ENCODE measurements at regions not wholly inside any gene's neighbourhood (a gene's known extent, or its start where the extent isn't known, plus 50 kb on each side); places are given as distances from the start of the nearest gene placed in this dataset.
A peak's percentile ranks its signal among the peaks of the same experiment; 100 is the strongest.

- no peak overlapping the region for H3K27ac Mint-ChIP-seq
- ATAC-seq (no peak), DNase-seq (no peak)
- no peak overlapping the region for H3K4me3 Mint-ChIP-seq
- H3K9me3 Mint-ChIP-seq: peaks cover 0 to 8% (median 0%) of the 10 kb centered on the region in 9 donors
- H3K36me3 Mint-ChIP-seq: no peaks in the 10 kb centered on the region
- peaks cover 0 to 2% (median 0%) of the 10 kb centered on the region in 4 donors for H3K4me1 Mint-ChIP-seq
- POLR2A ChIA-PET: no interaction called here
- peaks cover 2 to 17% (median 5%) of the 10 kb centered on the region in 5 donors for H3K27me3 Mint-ChIP-seq
Measured at GRCh38 chr5:74367241-74367733, 273.2 kb downstream of the ENC1 start.

- Mint-ChIP-seq H3K36me3 (no peaks in the 10 kb centered on the region), H3K27ac (no peak overlapping the region), H3K9me3 (peaks cover 0 to 8% (median 0%) of the 10 kb centered on the region in 9 donors), H3K4me3 (no peak overlapping the region), H3K27me3 (peaks cover 2 to 17% (median 5%) of the 10 kb centered on the region in 5 donors), H3K4me1 (peaks cover 0 to 2% (median 0%) of the 10 kb centered on the region in 4 donors)
- POLR2A ChIA-PET: no interaction called here
- DNase-seq (no peak), ATAC-seq (no peak)
Measured at GRCh38 chr5:74365723-74366122, 274.8 kb downstream of the ENC1 start.

- Mint-ChIP-seq H3K27me3 (peaks cover 2 to 17% (median 5%) of the 10 kb centered on the region in 5 donors), H3K9me3 (peaks cover 0 to 8% (median 0%) of the 10 kb centered on the region in 9 donors), H3K4me1 (peaks cover 0 to 2% (median 0%) of the 10 kb centered on the region in 4 donors), H3K4me3 (no peak overlapping the region), H3K36me3 (no peaks in the 10 kb centered on the region), H3K27ac (no peak overlapping the region)
- no peak for DNase-seq
- ATAC-seq: no peak
- POLR2A ChIA-PET: no interaction called here
Measured at GRCh38 chr5:74364507-74364906, 276.0 kb downstream of the ENC1 start.

GRCh38 chr5:74363603-74364205, 276.8 kb downstream of the ENC1 start:
- Mint-ChIP-seq H3K4me3 (no peak overlapping the region), H3K27ac (peak overlapping the region in 1 of 10 donors; percentile 7), H3K27me3 (peaks cover 2 to 17% (median 5%) of the 10 kb centered on the region in 5 donors), H3K4me1 (peaks cover 0 to 2% (median 0%) of the 10 kb centered on the region in 4 donors), H3K9me3 (peaks cover 0 to 8% (median 0%) of the 10 kb centered on the region in 9 donors), H3K36me3 (no peaks in the 10 kb centered on the region)
- no peak for ATAC-seq
- POLR2A ChIA-PET: no interaction called here
- DNase-seq: no peak

- ATAC-seq (no peak), DNase-seq (no peak)
- POLR2A ChIA-PET: no interaction called here
- Mint-ChIP-seq H3K9me3 (peaks cover 0 to 6% (median 0%) of the 10 kb centered on the region in 9 donors), H3K36me3 (no peaks in the 10 kb centered on the region), H3K27ac (no peak overlapping the region), H3K27me3 (peaks cover 0 to 17% (median 5%) of the 10 kb centered on the region in 5 donors), H3K4me3 (no peak overlapping the region), H3K4me1 (peaks cover 0 to 2% (median 0%) of the 10 kb centered on the region in 4 donors)
Measured at GRCh38 chr5:74361406-74362358, 278.8 kb downstream of the ENC1 start.

- H3K27ac Mint-ChIP-seq: no peak overlapping the region
Measured at GRCh38 chr5:74360535-74361210, 279.9 kb downstream of the ENC1 start.

GRCh38 chr5:74357827-74358226, 282.7 kb downstream of the ENC1 start:
- Mint-ChIP-seq H3K36me3 (no peaks in the 10 kb centered on the region), H3K4me3 (no peak overlapping the region), H3K4me1 (no peaks in the 10 kb centered on the region), H3K27ac (no peak overlapping the region), H3K27me3 (peaks cover 0 to 5% (median 3%) of the 10 kb centered on the region in 5 donors), H3K9me3 (no peaks in the 10 kb centered on the region)
- DNase-seq (no peak), ATAC-seq (no peak)
- POLR2A ChIA-PET: no interaction called here

More at GRCh38 chr5:74360535-74361210, 279.9 kb downstream of the ENC1 start:
- peaks cover 0 to 5% (median 0%) of the 10 kb centered on the region in 9 donors for H3K9me3 Mint-ChIP-seq
- H3K4me3 Mint-ChIP-seq: no peak overlapping the region
- peaks cover 0 to 2% (median 0%) of the 10 kb centered on the region in 4 donors for H3K4me1 Mint-ChIP-seq
- DNase-seq: no peak
- H3K36me3 Mint-ChIP-seq: no peaks in the 10 kb centered on the region
- no peak for ATAC-seq
- POLR2A ChIA-PET: no interaction called here
- peaks cover 0 to 17% (median 5%) of the 10 kb centered on the region in 5 donors for H3K27me3 Mint-ChIP-seq

- H3K9me3 Mint-ChIP-seq: peaks cover 0 to 3% (median 0%) of the 10 kb centered on the region in 9 donors
- POLR2A ChIA-PET: no interaction called here
- H3K27me3 Mint-ChIP-seq: peaks cover 0 to 7% (median 5%) of the 10 kb centered on the region in 5 donors
- H3K4me1 Mint-ChIP-seq: no peaks in the 10 kb centered on the region
- no peak for DNase-seq
- no peak for ATAC-seq
- no peak overlapping the region for H3K27ac Mint-ChIP-seq
- H3K4me3 Mint-ChIP-seq: no peak overlapping the region
- no peaks in the 10 kb centered on the region for H3K36me3 Mint-ChIP-seq
Measured at GRCh38 chr5:74356009-74356695, 284.4 kb downstream of the ENC1 start.

GRCh38 chr5:74355041-74355824, 285.3 kb downstream of the ENC1 start:
- Mint-ChIP-seq H3K4me3 (no peak overlapping the region), H3K36me3 (no peaks in the 10 kb centered on the region), H3K4me1 (no peaks in the 10 kb centered on the region), H3K27me3 (peaks cover 0 to 9% (median 8%) of the 10 kb centered on the region in 5 donors), H3K27ac (no peak overlapping the region), H3K9me3 (peaks cover 0 to 7% (median 0%) of the 10 kb centered on the region in 9 donors)
- POLR2A ChIA-PET: no interaction called here
- ATAC-seq (no peak), DNase-seq (no peak)

- Mint-ChIP-seq H3K4me1 (no peaks in the 10 kb centered on the region), H3K27ac (no peak overlapping the region), H3K27me3 (peaks cover 6 to 27% (median 10%) of the 10 kb centered on the region in 5 donors), H3K9me3 (peaks cover 0 to 22% (median 4%) of the 10 kb centered on the region in 9 donors), H3K4me3 (no peak overlapping the region), H3K36me3 (no peaks in the 10 kb centered on the region)
- ATAC-seq (no peak), DNase-seq (no peak)
- POLR2A ChIA-PET: no interaction called here
Measured at GRCh38 chr5:74352256-74352655, 288.3 kb downstream of the ENC1 start.

GRCh38 chr5:74342948-74343682, 297.4 kb downstream of the ENC1 start:
- Mint-ChIP-seq H3K9me3 (peaks cover 2 to 16% (median 6%) of the 10 kb centered on the region in 9 donors), H3K27me3 (peaks cover 0 to 14% (median 6%) of the 10 kb centered on the region in 5 donors), H3K36me3 (no peaks in the 10 kb centered on the region), H3K27ac (no peak overlapping the region), H3K4me1 (no peaks in the 10 kb centered on the region), H3K4me3 (no peak overlapping the region)
- POLR2A ChIA-PET: no interaction called here
- no peak for DNase-seq
- ATAC-seq: no peak

Data from naive thymus-derived CD8-positive, alpha-beta T cell (primary cell).